ENCODE measurements at regions not wholly inside any gene's neighbourhood (a gene's known extent, or its start where the extent isn't known, plus 50 kb on each side); places are given as distances from the start of the nearest gene placed in this dataset.

GRCh38 chr13:63042686-63043085 is 1627.0 kb upstream of the PCDH20 start:
- TF ChIP-seq GABPB1 (CRISPR knock-in tag; IDR thresholded peaks at IDR 0.05) (no peak), ZNF143 (CRISPR knock-in tag; IDR thresholded peaks at IDR 0.05) (no peak), CHD2 (IDR thresholded peaks at IDR 0.05; ENCODE audit: low read depth, low read length) (no peak), CTCF (CRISPR knock-in tag; IDR thresholded peaks at IDR 0.05) (no peak), MAFK (conservative IDR thresholded peaks at IDR 0.05 in 1 of 2, IDR thresholded peaks at IDR 0.05 in 1 of 2; ENCODE audit: low read length in 2 of 2) (no peak)
